Activated CD4-positive, alpha-beta memory T cell treated with anti-CD3 and anti-CD28 coated beads, Interleukin-2, amount 10 ng/mL, durations not matched to agents 7 days and 5 days (primary cell): ENCODE measurements at regions not wholly inside any gene's neighbourhood (a gene's known extent, or its start where the extent isn't known, plus 50 kb on each side); places are given as distances from the start of the nearest gene placed in this dataset.
"Not testable (repeated sequence)": the region's sequence is repeated elsewhere in the genome, so short reads cannot be mapped to it uniquely, and the experiment has no call there.

ENCODE experiments used
- CTCF ChIA-PET: fragments of 350-600 bp; sonication (Branson Sonifier 250); formaldehyde crosslinking; loops from one replicate; lab custom pipeline; 2021; ENCODE audit warnings: antibody characterized with exemption, inconsistent platforms; lab: Charles Lee
- POLR2A ChIA-PET: fragments of 350-600 bp; sonication (Branson Sonifier 250); formaldehyde crosslinking; loops from one replicate; lab custom pipeline; 2021; ENCODE audit warnings: antibody characterized with exemption; lab: Charles Lee
- DNase-seq: peaks from one replicate; pipeline ENCODE4 v3.0.0-alpha.2; 2020
- H3K27ac Mint-ChIP-seq: one replicate; pipeline ENCODE4 v1.8.0; 2021; ENCODE audit warnings: mild to moderate bottlenecking, mixed read lengths
- H3K27me3 Mint-ChIP-seq: one replicate; pipeline ENCODE4 v1.8.0; 2021; ENCODE audit warnings: mixed read lengths
- H3K36me3 Mint-ChIP-seq: one replicate; pipeline ENCODE4 v1.8.0; 2021; ENCODE audit warnings: low read depth, mixed read lengths
- H3K4me1 Mint-ChIP-seq: one replicate; pipeline ENCODE4 v1.8.0; 2021; ENCODE audit warnings: mixed read lengths
- H3K4me3 Mint-ChIP-seq: one replicate; pipeline ENCODE4 v1.8.0; 2021; ENCODE audit warnings: mild to moderate bottlenecking, mixed read lengths
- H3K9me3 Mint-ChIP-seq: one replicate; pipeline ENCODE4 v1.8.0; 2021; ENCODE audit warnings: mixed read lengths

GRCh38 chr10:84863675-84864074 is 535.3 kb downstream of the CCSER2 start:
- ChIA-PET POLR2A (no interaction called here), CTCF (interaction anchor here (0.7 kb wide), 1 partner anchor 52 kb away, joined by 3 read pairs; no protein-coding TSS in a partner anchor)
- Mint-ChIP-seq H3K9me3 (no peaks in the 10 kb centered on the region), H3K27ac (no peak overlapping the region), H3K4me3 (no peak overlapping the region), H3K27me3 (no peaks in the 10 kb centered on the region), H3K4me1 (no peaks in the 10 kb centered on the region), H3K36me3 (no peaks in the 10 kb centered on the region)
- no peak for DNase-seq

- no peaks in the 10 kb centered on the region for H3K9me3 Mint-ChIP-seq
- no peaks in the 10 kb centered on the region for H3K4me1 Mint-ChIP-seq
- POLR2A ChIA-PET = no interaction called here
- no peak overlapping the region for H3K4me3 Mint-ChIP-seq
- DNase-seq = no peak
- H3K27me3 Mint-ChIP-seq = no peaks in the 10 kb centered on the region
- no peak overlapping the region for H3K27ac Mint-ChIP-seq
- H3K36me3 Mint-ChIP-seq = no peaks in the 10 kb centered on the region
- CTCF ChIA-PET = no interaction called here
Measured at GRCh38 chr10:84876116-84876999, 548.0 kb downstream of the CCSER2 start.

- H3K4me1 Mint-ChIP-seq = no peaks in the 10 kb centered on the region
- POLR2A ChIA-PET = no interaction called here
- H3K27ac Mint-ChIP-seq = no peak overlapping the region
- no peak for DNase-seq
- no peak overlapping the region for H3K4me3 Mint-ChIP-seq
- no peaks in the 10 kb centered on the region for H3K36me3 Mint-ChIP-seq
- no peaks in the 10 kb centered on the region for H3K27me3 Mint-ChIP-seq
- no peaks in the 10 kb centered on the region for H3K9me3 Mint-ChIP-seq
- CTCF ChIA-PET = no interaction called here
Measured at GRCh38 chr10:84879991-84880390, 551.6 kb downstream of the CCSER2 start.

- CTCF ChIA-PET, H3K9me3 Mint-ChIP-seq, H3K4me3 Mint-ChIP-seq, H3K27me3 Mint-ChIP-seq, DNase-seq, POLR2A ChIA-PET, H3K36me3 Mint-ChIP-seq, H3K27ac Mint-ChIP-seq, H3K4me1 Mint-ChIP-seq: not testable (repeated sequence)
Measured at GRCh38 chr10:84881696-84882095, 553.3 kb downstream of the CCSER2 start.

GRCh38 chr10:84890706-84891105 is 562.3 kb downstream of the CCSER2 start:
- Mint-ChIP-seq H3K36me3 (no peaks in the 10 kb centered on the region), H3K9me3 (no peaks in the 10 kb centered on the region), H3K4me3 (no peak overlapping the region), H3K27me3 (no peaks in the 10 kb centered on the region), H3K4me1 (no peaks in the 10 kb centered on the region), H3K27ac (no peak overlapping the region)
- ChIA-PET POLR2A (no interaction called here), CTCF (no interaction called here)
- no peak for DNase-seq

- Mint-ChIP-seq H3K27me3 (no peaks in the 10 kb centered on the region), H3K4me3 (no peak overlapping the region), H3K36me3 (no peaks in the 10 kb centered on the region), H3K27ac (no peak overlapping the region), H3K9me3 (no peaks in the 10 kb centered on the region), H3K4me1 (no peaks in the 10 kb centered on the region)
- ChIA-PET CTCF (no interaction called here), POLR2A (no interaction called here)
- no peak for DNase-seq
Measured at GRCh38 chr10:84891631-84892030, 563.2 kb downstream of the CCSER2 start.

GRCh38 chr10:84895541-84895940 is 567.2 kb downstream of the CCSER2 start:
- POLR2A ChIA-PET = no interaction called here
- CTCF ChIA-PET = no interaction called here
- H3K27me3 Mint-ChIP-seq = no peaks in the 10 kb centered on the region
- DNase-seq = no peak
- no peaks in the 10 kb centered on the region for H3K9me3 Mint-ChIP-seq
- no peak overlapping the region for H3K4me3 Mint-ChIP-seq
- no peaks in the 10 kb centered on the region for H3K4me1 Mint-ChIP-seq
- H3K27ac Mint-ChIP-seq = no peak overlapping the region
- no peaks in the 10 kb centered on the region for H3K36me3 Mint-ChIP-seq

GRCh38 chr10:84896909-84897308 is 568.5 kb downstream of the CCSER2 start:
- ChIA-PET POLR2A (no interaction called here), CTCF (no interaction called here)
- no peaks in the 10 kb centered on the region for H3K9me3 Mint-ChIP-seq
- no peaks in the 10 kb centered on the region for H3K4me1 Mint-ChIP-seq
- H3K27ac Mint-ChIP-seq = no peak overlapping the region
- no peak overlapping the region for H3K4me3 Mint-ChIP-seq
- H3K27me3 Mint-ChIP-seq = no peaks in the 10 kb centered on the region
- no peak for DNase-seq
- H3K36me3 Mint-ChIP-seq = no peaks in the 10 kb centered on the region

- no peaks in the 10 kb centered on the region for H3K36me3 Mint-ChIP-seq
- CTCF ChIA-PET = no interaction called here
- no peak for DNase-seq
- no peaks in the 10 kb centered on the region for H3K9me3 Mint-ChIP-seq
- no peaks in the 10 kb centered on the region for H3K4me1 Mint-ChIP-seq
- POLR2A ChIA-PET = no interaction called here
- no peak overlapping the region for H3K27ac Mint-ChIP-seq
- H3K4me3 Mint-ChIP-seq = no peak overlapping the region
- H3K27me3 Mint-ChIP-seq = no peaks in the 10 kb centered on the region
Measured at GRCh38 chr10:84899268-84899667, 570.9 kb downstream of the CCSER2 start.

GRCh38 chr10:84900141-84900540 is 571.8 kb downstream of the CCSER2 start:
- Mint-ChIP-seq H3K4me1 (no peaks in the 10 kb centered on the region), H3K27ac (no peak overlapping the region), H3K27me3 (no peaks in the 10 kb centered on the region), H3K36me3 (no peaks in the 10 kb centered on the region), H3K9me3 (no peaks in the 10 kb centered on the region), H3K4me3 (no peak overlapping the region)
- DNase-seq = no peak
- CTCF ChIA-PET = no interaction called here
- POLR2A ChIA-PET = no interaction called here

- DNase-seq = no peak
- no peaks in the 10 kb centered on the region for H3K27me3 Mint-ChIP-seq
- no peak overlapping the region for H3K4me3 Mint-ChIP-seq
- H3K27ac Mint-ChIP-seq = no peak overlapping the region
- H3K9me3 Mint-ChIP-seq = no peaks in the 10 kb centered on the region
- no peaks in the 10 kb centered on the region for H3K36me3 Mint-ChIP-seq
- H3K4me1 Mint-ChIP-seq = no peaks in the 10 kb centered on the region
- ChIA-PET CTCF (no interaction called here), POLR2A (no interaction called here)
Measured at GRCh38 chr10:84901885-84902284, 573.5 kb downstream of the CCSER2 start.

GRCh38 chr10:84902553-84902952 is 574.2 kb downstream of the CCSER2 start:
- no peak for DNase-seq
- Mint-ChIP-seq H3K4me3 (no peak overlapping the region), H3K4me1 (no peaks in the 10 kb centered on the region), H3K27ac (no peak overlapping the region), H3K36me3 (no peaks in the 10 kb centered on the region), H3K27me3 (no peaks in the 10 kb centered on the region), H3K9me3 (no peaks in the 10 kb centered on the region)
- CTCF ChIA-PET = no interaction called here
- POLR2A ChIA-PET = no interaction called here

GRCh38 chr10:84903320-84903719 is 574.9 kb downstream of the CCSER2 start:
- CTCF ChIA-PET = no interaction called here
- H3K9me3 Mint-ChIP-seq = no peaks in the 10 kb centered on the region
- H3K4me3 Mint-ChIP-seq = no peak overlapping the region
- POLR2A ChIA-PET = no interaction called here
- no peaks in the 10 kb centered on the region for H3K27me3 Mint-ChIP-seq
- H3K4me1 Mint-ChIP-seq = no peaks in the 10 kb centered on the region
- H3K36me3 Mint-ChIP-seq = no peaks in the 10 kb centered on the region
- no peak overlapping the region for H3K27ac Mint-ChIP-seq
- no peak for DNase-seq

- Mint-ChIP-seq H3K4me3 (no peak overlapping the region), H3K4me1 (no peaks in the 10 kb centered on the region), H3K36me3 (no peaks in the 10 kb centered on the region), H3K27ac (no peak overlapping the region), H3K9me3 (peaks cover under 1% of the 10 kb centered on the region), H3K27me3 (no peaks in the 10 kb centered on the region)
- ChIA-PET CTCF (no interaction called here), POLR2A (no interaction called here)
- DNase-seq = no peak
Measured at GRCh38 chr10:84907461-84908009, 579.1 kb downstream of the CCSER2 start.
